Retinal pigment epithelial cell (primary cell): ENCODE measurements at regions not wholly inside any gene's neighbourhood (a gene's known extent, or its start where the extent isn't known, plus 50 kb on each side); places are given as distances from the start of the nearest gene placed in this dataset.
"Not testable (repeated sequence)": the region's sequence is repeated elsewhere in the genome, so short reads cannot be mapped to it uniquely, and the experiment has no call there.

Experiments used
- DNase-seq: peaks from one replicate; pipeline ENCODE4 v3.0.0-alpha.2; 2010; ENCODE audit warnings: low read depth
- H3K4me3 ChIP-seq: 2 replicates; pipeline ENCODE4 v1.5.1; 2011; ENCODE audit warnings: mild to moderate bottlenecking, low read length, control low read depth, moderate library complexity
- TF ChIP-seq, protein P1 (sequence below): conservative IDR thresholded peaks from 2 replicates; pipeline ENCODE4 v1.5.1; 2011; ENCODE audit warnings: low read depth, low read length, control low read depth, inconsistent platforms

DNA sequence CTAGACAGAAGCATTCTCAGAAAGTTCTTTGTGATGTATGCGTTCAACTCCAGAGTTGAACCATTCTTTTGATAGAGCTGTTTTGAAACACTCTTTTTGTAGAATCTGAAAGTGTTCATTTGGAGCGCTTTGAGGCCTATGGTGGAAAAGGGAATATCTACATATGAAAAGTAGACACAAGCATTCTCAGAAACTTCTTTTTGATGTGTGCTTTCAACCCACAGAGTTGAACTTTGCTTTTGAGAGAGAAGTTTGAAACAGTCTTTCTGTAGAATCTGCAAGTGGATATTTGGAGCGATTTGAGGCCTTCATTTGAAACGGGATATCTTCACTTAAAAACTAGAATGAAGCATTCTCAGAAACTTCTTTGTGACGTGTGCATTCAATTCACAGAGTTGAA lies 582.6 kb upstream of the ZNF337 start:
- DNase-seq, result no peak
- TF ChIP-seq, protein P1, sequence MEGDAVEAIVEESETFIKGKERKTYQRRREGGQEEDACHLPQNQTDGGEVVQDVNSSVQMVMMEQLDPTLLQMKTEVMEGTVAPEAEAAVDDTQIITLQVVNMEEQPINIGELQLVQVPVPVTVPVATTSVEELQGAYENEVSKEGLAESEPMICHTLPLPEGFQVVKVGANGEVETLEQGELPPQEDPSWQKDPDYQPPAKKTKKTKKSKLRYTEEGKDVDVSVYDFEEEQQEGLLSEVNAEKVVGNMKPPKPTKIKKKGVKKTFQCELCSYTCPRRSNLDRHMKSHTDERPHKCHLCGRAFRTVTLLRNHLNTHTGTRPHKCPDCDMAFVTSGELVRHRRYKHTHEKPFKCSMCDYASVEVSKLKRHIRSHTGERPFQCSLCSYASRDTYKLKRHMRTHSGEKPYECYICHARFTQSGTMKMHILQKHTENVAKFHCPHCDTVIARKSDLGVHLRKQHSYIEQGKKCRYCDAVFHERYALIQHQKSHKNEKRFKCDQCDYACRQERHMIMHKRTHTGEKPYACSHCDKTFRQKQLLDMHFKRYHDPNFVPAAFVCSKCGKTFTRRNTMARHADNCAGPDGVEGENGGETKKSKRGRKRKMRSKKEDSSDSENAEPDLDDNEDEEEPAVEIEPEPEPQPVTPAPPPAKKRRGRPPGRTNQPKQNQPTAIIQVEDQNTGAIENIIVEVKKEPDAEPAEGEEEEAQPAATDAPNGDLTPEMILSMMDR, result no peak
- H3K4me3 ChIP-seq, result no peak overlapping the region

DNA sequence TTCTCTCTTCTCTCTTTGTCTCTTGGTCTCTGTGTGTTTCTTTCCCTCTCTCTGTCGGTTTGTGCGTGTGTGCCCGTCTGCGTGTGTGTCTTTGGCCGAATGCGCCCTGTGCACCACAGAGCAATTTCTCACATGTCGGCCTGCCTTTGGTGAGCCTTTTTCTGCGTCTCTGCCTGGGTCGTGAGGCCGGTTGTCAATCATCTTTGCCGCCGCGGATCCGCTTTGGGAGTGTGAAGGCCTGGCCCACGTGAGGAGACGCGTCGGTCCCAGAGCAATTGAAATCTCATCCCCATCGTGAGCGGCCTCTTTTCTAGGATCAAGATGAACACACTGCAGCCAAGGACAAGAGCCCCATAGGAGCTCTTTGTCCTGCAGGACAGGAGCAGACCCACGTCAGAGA lies 580.7 kb upstream of the ZNF337 start:
- TF ChIP-seq, protein P1, result no peak
- DNase-seq, result no peak
- no peak overlapping the region for H3K4me3 ChIP-seq

DNA sequence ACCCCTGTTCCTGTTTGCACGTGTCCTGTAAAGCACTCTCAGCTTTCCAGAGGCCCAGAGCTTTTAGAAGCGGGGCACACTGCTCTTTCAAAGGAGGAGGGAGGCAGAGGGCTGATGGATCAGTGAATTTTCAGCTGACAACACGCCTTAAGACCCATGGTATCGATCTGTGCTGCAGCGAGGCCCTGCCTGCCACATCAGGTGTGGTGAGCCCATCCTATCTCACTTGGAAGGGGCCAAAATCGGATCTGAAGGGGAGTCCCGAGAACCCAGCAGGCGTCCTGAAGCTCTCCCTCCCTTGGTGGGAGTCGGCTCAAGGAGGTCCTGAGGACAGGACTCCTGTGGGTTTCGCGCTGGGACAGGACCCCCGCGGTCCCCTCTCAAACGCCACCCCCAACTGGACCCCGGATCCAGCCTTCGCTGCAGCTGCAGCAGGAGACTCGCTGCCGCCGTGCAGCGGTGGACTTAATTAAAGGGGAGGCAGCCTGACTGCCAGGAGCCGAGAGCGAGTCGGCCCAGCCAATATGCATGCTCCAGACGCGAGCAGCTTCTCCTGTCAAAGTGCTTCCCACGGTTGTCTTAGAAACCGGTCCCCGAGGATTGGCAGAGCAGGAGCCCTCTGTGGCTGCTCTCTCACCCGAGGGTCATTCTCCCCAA lies 580.0 kb upstream of the ZNF337 start:
- TF ChIP-seq, protein P1, result peak; percentile 19
- no peak overlapping the region for H3K4me3 ChIP-seq
- peak; percentile 2 for DNase-seq

DNA sequence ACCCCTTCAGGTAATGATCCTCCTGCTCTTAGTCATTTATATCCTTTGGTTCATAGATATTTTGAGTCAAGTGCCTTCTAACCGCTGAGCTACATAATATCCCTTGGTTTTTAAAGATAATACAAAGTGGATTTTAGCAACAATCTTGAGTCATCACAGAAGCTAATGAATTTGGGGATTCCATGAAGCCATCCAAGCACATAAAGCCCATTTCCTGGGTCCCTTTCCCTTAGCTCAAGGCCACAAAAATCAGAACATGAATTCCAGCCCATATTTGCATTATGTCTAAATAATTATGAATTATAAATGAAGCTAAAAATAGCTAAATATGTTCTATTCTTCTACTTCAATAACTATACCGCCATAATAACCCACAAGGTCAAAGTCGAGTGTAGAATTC lies 572.1 kb upstream of the ZNF337 start:
- not testable (repeated sequence) for H3K4me3 ChIP-seq, DNase-seq

DNA sequence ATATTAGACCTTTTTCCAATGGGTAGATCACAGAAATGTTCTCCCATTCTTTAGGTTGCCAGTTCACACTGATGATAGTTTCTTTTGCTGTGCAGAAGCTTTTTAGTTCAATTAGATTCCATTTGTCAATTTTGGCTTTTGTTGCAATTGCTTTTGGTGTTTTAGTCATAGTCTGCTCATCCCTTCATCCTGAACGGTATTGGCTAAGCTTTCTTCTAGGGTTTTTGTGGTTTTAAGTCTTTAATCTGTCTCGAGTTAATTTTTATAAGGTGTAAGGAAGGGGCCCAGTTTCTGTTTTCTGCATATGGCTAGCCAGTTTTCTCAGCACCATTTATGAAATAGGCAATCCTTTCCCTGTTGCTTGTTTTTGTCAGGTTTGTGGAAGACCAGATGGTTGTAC lies 564.3 kb upstream of the ZNF337 start:
- DNase-seq, H3K4me3 ChIP-seq: not testable (repeated sequence)

DNA sequence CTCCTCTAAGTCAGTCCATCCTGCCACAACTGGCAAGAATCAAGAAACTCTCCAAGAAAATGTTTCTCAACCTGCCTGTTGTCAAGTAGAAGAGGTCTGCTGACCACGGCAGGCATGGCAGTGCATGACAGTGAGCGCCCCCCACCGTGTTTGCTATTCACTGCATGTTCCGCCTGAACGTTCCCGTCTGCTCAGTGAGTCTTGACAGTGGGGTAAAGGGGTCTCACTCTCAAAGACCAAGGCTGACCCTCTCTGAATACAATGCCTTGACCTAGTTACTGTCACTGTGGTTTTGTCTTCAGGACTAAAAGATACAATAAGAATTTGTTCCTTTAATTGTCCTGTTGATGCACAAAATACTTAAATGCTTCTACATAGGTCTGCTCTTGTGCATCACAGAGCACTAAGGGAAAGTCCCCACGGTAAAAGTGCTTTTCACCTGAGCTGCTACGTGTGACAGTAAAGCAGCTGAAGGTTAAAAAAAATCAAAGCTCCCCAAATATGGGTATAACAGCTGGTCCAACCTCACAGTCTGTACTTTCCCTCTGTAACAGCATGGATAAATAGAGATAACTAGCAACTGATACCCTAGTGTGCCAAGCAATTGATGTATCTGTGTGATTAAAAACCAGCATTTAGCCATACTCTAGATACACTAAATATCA lies 555.8 kb upstream of the ZNF337 start:
- DNase-seq, H3K4me3 ChIP-seq: not testable (repeated sequence)

DNA sequence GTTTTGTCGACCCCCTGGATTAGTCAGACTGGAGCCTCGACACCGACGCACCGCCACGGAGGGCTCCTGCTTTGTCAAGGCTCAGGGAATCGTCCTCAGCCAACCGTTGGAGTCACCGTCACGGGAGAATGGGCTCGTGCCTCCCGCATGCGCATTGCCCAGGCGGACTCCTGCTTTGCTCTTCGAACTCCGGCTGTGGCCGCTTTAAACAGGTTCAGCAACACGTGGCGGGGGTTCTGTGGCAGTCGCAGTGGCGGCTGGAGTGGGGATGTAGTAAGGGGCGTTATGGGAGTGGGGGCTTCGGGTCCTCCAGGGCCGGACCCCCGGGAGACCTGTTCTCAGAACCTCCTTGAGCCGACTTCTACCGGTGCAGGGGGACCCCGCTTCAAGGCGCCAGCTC lies 554.7 kb upstream of the ZNF337 start:
- not testable (repeated sequence) for H3K4me3 ChIP-seq, DNase-seq

DNA sequence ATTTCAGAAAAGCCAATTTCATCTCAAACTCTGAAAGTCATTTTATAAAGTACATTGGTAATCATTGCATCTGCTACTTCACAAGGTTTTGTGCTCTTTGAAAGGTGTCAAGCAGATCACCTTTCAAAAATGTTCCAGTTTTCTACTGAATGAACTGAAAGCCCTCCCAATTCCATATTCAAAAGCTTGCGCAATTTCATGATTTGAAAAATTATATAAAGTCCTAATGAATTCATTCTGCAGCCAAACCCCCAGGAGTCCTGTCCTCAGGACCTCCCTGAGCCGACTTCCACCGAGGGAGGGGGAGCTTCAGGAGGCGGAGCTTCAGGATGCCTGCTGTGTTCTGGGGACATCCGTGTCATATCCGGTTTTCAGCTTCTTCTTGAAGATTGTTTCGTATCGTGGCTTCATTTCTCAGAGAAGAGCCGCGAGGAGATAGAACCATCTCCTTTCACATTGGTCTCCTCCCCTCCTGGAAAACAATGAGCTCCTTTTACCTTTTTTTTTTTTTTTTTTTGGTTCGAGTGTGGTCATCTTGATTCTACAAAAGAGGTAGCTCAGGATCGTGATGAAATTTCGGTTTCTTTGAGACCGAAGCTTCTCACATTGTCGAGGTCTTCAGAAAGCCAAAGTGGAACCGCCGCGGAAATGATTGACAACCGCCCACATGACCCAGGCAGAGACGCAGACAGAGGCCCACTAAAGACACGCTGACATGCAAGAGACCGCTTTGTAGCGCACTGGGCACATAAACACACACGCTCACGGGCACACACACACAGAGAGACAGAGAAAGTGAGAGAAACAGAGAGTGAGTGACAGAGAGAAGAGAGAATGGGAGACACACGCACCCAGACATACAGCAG lies 553.8 kb upstream of the ZNF337 start:
- DNase-seq, H3K4me3 ChIP-seq: not testable (repeated sequence)

DNA sequence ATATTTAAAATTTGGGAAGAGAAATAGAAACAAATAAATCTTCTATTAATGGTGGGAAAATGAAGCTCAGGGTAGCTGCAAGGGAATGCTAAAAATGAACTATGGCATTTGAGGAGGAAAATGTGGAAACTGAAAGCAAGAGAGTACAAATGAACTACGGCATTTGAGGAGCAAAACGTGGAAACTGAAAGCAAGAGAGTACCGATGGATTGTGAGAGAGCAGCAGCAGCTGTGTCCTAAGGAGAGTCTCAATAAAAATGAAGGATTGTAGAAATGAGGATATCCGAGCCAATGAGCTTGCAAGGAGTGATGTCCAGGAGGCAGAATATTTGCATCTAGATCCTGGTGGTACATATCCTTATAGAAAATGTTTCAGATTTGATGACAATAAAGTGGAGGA lies 547.1 kb upstream of the ZNF337 start:
- no peak for DNase-seq
- H3K4me3 ChIP-seq, result no peak overlapping the region
- TF ChIP-seq, protein P1, result no peak

DNA sequence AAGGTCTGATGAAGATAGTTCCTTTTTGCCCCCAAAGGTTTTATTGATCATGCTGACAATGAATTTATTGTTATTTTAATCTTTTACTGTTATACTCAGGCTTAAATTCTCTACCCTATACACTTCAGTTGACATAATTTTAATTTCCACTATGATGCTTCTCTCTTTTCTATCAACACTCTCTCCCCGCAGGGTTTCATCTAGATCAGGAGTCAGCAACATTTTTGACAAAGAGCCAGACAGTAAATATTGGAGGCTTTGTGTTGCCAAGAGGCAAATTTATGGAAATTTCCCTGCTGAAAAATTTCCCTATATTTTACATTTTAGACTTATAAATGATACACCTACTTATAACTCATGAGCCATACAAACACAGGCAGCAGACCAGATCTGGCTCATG lies 524.0 kb upstream of the ZNF337 start:
- not testable (repeated sequence) for DNase-seq, H3K4me3 ChIP-seq

DNA sequence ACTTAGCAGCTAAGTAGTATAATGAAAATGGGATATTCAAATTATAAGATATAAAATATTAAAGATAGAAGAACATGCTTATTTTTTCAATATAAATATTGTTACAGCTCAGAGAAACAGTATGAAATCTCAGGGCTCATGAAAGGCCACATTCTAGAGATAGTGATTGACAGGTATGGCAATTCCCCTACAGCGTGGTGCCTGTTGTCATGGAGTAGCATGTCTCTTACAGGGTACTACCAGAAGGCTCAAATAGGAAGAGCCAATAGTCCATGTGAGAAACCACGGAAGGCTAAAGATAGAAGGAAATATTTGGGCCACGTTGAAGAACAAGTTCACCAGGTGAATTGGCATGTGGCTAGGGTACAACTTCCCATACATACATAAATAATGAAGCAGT lies 522.9 kb upstream of the ZNF337 start:
- H3K4me3 ChIP-seq, DNase-seq: not testable (repeated sequence)
